UCSD-AML1 (cell line): ENCODE measurements at regions not wholly inside any gene's neighbourhood (a gene's known extent, or its start where the extent isn't known, plus 50 kb on each side); places are given as distances from the start of the nearest gene placed in this dataset.
"Not testable (repeated sequence)": the region's sequence is repeated elsewhere in the genome, so short reads cannot be mapped to it uniquely, and the experiment has no call there.

ENCODE experiments used
- DNase-seq: peaks from one replicate; lab custom pipeline; 2025; ENCODE audit not compliant: unreplicated experiment; lab: John Stamatoyannopoulos, UW

- no peak for DNase-seq
Observed at GRCh38 chr16:13697568-13697967, 222.4 kb upstream of the ERCC4 start.

DNA sequence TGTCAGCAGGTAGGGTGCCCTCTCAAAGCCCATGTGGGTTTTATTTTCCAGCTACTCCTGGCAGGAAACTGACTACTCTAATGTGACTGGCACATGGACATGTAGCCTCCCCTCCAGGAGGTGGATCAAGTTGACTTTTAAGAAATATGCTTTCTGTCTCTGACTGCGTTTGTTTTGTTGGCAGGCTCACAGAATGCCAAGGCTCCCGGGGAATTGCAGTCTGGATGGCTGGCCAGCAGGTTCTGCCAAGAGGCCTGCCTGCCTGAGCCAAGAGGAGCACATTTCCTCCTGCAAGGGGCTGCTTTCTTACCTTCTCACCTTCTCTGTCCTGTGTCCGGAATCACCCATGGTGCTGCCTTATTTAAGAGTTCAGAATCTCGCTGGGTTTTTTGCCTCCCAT, 217.3 kb upstream of the ERCC4 start:
- no peak for DNase-seq

DNA sequence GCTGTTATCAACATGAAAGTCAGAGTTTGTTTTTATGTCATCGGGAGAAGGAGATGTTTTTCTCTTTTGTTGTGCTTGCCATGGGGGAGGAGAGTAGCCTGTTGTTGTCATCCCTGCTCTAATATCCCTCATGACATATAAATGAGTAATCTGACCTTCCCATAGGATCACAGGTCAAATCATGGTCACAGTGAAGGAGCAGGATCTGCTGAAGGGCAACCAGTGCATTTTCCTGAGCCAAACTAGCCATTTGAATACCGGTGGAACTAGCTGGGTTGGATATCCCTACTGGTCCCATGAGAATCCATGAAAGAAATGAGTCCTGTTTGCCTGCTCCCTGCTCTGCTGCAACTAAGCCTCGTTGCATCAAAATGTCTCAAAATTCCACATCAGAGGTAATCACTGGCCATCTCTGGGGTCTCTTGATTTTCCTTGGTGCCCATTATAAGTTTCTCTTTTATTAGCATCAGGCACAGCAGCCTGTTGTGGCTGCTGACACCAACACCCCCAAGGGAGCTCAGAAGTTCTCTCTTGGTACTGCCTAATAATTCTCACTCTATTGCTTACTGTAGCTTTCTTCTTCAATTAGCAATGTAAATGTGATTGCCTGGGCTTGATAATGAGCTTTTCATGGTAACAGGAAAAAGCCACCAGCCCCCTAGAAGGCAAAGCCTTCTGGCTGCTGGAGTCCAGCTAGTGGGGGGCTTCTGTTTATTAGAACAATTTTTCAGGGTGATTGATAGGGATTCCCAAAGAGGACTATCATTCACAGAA, 211.4 kb upstream of the ERCC4 start:
- DNase-seq, result no peak

- DNase-seq, result no peak
Observed at GRCh38 chr16:13718748-13719147, 201.2 kb upstream of the ERCC4 start.

- no peak for DNase-seq
Observed at GRCh38 chr16:13727943-13728342, 192.0 kb upstream of the ERCC4 start.

DNA sequence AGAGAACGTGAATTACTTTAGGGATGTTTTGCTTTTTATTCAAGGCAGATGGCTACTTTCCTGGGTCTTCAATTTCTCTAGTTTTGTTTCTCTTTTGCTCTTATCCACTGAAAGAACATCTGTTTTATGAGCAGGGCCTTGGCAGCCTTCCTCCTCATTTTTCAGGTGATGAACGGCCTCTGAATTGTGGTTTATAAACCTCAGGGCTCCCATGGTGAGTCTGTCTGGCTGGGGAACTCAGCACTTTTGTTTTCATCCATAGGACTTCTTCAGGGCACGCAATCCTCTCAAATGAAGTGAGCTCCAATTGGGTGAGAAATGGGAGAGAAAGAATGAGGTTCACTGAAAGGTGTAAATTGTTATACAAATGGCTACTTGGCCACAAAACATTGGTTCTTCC, 186.4 kb upstream of the ERCC4 start:
- DNase-seq, result no peak

DNA sequence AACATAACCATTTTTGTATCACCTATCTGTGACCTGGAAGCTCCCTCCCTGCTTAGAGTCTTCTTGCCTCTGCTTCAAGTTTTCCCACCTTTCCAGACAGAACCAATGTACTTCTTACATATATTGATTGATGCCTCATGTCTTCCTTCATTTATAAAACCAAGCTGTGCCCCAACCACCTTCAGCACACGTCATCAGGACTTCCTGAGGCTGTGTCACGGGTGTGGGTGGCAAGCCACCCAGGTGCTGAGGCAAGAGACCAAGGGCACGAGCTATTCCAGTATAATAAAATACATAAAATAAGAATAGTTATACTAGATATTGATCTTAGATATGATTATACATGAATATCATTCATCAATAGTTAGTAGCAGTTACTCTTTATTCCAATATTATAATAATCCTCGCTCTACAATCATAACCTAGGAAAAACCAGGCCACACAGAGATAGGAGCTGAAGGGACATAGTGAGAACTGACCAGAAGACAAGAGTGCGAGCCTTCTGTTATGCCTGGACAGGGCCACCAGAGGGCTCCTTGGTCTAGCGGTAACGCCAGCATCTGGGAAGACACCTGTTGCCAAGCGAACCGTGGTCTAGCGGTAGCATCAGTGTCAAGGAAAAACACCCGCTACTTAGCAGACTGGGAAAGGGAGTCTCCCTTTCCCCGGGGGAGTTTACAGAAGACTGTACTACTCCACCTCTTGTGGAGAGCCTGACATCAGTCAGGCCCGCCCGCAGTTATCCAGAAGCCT, 180.2 kb upstream of the ERCC4 start:
- DNase-seq, result not testable (repeated sequence)

DNA sequence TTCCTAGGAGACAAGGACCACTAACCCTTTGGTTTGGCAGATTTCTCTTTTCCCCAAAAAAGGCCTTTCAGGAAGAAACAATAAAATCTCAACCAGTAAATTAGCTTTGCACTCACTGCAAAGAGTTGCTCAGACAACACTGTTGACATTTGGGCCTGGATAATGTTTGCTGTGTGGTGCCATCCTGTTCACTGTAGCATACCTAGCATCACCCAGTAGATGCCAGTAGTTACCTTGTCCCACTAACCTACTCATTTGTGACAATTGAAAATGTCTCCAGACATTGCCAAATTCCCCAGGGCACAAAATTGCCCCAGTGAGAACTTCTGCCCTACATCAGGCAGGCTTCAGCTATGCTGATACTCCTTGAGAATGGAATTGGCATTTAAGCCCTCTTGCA, 177.0 kb upstream of the ERCC4 start:
- DNase-seq, result no peak

GRCh38 chr16:13743571-13743970, 176.4 kb upstream of the ERCC4 start:
- no peak for DNase-seq

DNA sequence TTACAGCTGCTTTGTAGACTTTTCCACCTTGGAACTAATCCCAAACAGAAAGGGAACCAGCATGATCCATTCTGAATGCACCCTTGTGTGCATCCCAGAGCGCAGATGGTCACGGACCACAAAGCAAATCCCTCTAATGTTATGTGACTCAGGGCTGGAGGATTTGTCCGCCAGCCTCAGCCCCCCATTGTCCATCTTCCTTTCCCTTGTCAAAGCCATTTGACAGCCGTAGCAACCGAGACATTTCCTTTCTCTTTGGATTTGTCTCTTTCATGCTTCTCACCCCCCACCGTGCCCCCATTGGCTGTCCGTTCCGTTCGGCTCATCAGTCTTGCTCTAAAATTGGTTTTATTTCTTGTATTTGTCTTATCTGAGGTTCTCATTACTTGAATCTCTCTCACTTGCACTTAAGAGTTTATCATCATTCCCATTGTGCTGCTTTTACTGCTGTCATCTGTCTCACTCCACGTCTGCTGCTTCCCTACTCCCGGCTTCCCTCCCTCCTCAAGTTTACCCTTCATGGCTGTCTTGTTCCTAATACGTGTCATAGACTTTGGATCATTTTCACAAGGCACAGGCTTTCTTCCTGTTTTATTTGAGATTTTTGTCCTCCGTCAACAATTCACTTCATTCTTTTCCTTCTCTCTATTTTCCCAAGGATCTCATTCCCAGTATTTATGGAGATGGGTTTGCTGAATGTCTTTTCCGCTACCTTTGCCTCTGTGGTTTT, 163.4 kb upstream of the ERCC4 start:
- DNase-seq, result no peak

GRCh38 chr16:13766334-13766733, 153.6 kb upstream of the ERCC4 start:
- DNase-seq, result no peak

DNA sequence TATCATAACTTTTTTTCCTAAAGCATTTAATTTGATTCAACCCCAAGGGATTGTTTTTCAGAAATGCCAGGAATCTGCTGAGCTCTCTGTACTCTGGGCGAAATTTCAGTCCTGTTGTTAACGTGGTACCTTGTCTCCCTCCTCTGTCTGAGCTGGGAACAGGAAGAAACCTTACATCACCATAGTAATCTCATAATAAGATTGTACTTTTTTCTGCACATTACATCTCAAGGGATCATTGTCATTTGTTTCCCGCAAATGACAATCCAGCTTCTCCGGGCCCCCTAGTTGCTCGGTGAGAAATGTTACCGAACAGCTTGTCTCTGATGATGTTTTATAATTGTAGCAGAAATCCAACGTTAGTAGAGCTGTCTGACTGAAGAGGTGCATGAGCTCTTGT, 152.7 kb upstream of the ERCC4 start:
- no peak for DNase-seq

GRCh38 chr16:13768471-13768870, 151.5 kb upstream of the ERCC4 start:
- DNase-seq, result no peak

DNA sequence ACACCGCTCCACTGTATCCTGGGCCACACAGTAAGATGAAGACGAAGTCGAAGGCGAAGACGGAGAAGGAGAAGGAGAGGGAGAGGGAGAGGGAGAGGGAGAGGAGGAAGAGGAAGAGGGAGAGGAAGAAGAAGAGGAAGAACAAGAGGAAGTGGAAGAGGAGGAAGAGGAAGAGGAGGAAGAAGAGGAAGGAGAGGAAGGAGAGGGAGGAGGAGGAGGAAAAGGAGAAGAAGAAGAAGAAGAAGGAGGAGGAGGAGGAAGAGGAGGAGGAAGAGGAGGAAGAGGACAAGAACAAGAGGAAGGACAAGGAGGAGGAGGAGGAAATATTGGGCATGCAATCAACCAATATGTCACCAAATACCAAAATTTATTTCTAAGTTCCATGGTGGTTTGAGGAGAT, 149.5 kb upstream of the ERCC4 start:
- no peak for DNase-seq

DNA sequence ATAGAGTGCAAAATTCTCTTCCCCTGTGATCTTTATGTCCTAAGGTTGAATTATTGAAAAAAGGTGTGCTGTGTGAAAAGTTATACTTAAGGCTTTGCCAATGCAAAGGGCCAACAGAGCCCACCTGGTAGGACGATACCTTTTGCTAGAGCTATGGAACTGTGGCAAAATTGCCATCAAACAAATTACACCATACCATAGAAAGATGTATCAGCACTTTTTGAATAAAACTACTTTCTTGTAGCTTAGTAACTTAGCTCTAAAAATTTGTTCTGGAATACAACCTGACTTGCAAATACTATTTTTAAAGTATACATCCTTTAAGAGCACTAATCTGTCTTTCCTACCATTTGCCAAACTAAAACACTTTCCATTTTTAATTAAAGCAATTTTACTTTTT, 147.2 kb upstream of the ERCC4 start:
- no peak for DNase-seq

DNA sequence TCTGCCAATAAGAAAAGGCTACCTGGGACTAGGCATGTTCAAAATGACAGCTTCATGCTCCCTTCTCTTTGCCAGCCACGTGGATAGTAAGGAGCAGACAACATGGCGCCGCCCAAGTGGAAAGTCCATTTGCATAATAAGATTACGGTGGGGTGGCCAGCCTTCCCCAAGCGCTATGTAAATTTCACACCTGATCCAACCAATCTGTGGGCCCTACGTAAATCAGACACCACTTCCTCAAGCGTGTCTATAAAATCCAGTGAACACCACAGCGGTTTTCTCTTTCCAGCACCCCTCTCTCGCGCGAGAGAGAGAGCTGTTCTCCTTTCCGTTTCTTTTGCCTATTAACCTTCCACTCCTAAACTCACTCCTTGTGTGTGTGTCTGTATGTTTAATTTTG, 140.3 kb upstream of the ERCC4 start:
- DNase-seq, result no peak

DNA sequence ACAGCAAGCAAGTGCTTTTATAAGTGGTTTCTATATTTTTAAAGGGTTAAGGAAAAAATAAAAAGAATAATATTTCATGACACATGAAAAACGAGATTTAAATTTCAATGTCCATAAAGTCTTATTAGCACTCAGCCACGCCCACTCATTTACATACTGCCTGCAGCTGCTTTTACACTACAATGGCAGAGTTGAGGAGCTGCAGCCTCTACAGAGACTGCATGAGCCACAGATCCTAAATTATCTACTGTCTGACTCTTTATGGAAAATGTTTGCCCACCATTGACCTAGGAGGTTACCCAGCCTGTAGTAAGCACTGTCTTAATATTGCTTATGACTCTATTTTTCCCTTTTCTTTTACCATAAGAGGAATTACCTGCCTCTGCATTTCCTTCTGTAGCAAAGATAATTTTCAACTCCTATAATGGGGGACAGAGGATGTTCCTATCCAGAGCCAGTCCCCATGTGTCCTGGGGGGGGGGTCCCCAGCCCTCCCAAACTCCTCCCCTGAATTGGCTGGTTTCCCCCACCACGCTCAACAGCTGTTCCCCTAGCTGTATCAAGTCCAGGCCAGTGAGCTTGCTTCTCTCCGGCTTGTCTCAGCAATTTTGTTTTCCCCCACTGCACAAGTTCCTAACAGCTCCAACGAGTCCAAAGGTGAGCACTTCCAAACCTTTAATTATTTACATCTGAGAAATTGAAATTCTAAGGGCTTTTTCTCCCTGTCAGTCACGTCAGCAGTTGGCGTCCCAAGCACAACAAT, 139.4 kb upstream of the ERCC4 start:
- no peak for DNase-seq

- DNase-seq, result no peak
Observed at GRCh38 chr16:13781169-13781564, 138.8 kb upstream of the ERCC4 start.

- DNase-seq, result no peak
Observed at GRCh38 chr16:13781575-13782338, 138.2 kb upstream of the ERCC4 start.

DNA sequence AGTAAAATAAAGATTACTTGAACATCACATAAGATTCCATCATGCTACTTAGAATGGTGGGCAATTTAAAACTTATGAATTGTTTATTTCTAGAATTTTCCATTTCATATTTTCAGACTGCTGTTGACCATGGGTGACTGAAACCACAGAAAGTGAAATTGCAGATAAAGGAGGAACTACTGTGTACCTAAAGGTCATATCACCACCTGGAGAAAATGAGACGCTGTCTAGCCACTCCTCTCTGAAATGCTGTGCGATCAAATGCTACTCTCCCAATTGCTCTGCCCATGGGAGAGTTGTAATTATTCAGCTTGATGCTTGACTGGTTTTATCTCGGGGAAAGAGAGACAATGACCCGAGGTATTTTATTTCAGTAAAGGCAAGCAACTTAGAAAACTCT, 128.9 kb upstream of the ERCC4 start:
- DNase-seq, result no peak
